Skeletal muscle satellite cell (primary cell): ENCODE measurements at regions not wholly inside any gene's neighbourhood (a gene's known extent, or its start where the extent isn't known, plus 50 kb on each side); places are given as distances from the start of the nearest gene placed in this dataset.

ENCODE experiments used
- H3K27me3 ChIP-seq: 2 replicates; pipeline ENCODE4 v1.7.0; 2013; ENCODE audit warnings: low read length; ENCODE audit not compliant: control insufficient read depth, insufficient read depth
- H3K36me3 ChIP-seq: 2 replicates; pipeline ENCODE4 v1.7.0; 2013; ENCODE audit warnings: mild to moderate bottlenecking, control low read depth, low read length; ENCODE audit not compliant: insufficient read depth
- H3K4me1 ChIP-seq: 2 replicates; pipeline ENCODE4 v1.7.0; 2013; ENCODE audit warnings: low read length; ENCODE audit not compliant: control insufficient read depth, insufficient read depth
- H3K4me2 ChIP-seq: 2 replicates; pipeline ENCODE4 v1.7.0; 2013; ENCODE audit warnings: mild to moderate bottlenecking, low read length
- H3K4me3 ChIP-seq: 2 replicates; pipeline ENCODE4 v1.7.0; 2013; ENCODE audit warnings: low read length
- H3K9ac ChIP-seq: 2 replicates; pipeline ENCODE4 v1.7.0; 2013; ENCODE audit warnings: mild to moderate bottlenecking, low read depth, low read length, moderate library complexity
- H3K9me3 ChIP-seq: replicated peaks from 2 replicates; pipeline ENCODE4 v1.7.0; 2013; ENCODE audit warnings: mild to moderate bottlenecking, control low read depth, low read length

DNA sequence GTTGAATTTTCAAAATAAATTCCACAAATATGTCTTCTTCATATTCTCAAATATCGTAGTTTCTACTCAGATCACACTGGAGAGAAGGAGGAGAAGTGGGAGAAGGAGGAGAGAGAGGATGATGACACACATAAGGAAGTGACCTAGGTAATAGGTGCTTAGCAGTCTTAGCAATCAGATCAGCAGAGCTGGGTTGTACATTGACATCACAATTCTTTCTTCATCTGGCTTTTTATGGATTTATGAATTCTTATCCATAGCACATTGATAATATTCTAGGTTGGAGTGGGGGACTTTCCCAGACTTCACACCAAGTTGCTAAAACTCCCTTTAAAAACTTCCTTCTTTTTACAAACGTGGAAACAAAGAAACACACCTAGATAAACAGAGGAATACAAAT is 86.9 kb downstream of the FGF9 start:
- Histone ChIP-seq H3K4me1 (no peaks in the 10 kb centered on the region), H3K9me3 (no peaks in the 10 kb centered on the region), H3K36me3 (no peaks in the 10 kb centered on the region), H3K27me3 (no peaks in the 10 kb centered on the region), H3K4me3 (no peak overlapping the region), H3K9ac (no peak overlapping the region), H3K4me2 (no peak overlapping the region)

DNA sequence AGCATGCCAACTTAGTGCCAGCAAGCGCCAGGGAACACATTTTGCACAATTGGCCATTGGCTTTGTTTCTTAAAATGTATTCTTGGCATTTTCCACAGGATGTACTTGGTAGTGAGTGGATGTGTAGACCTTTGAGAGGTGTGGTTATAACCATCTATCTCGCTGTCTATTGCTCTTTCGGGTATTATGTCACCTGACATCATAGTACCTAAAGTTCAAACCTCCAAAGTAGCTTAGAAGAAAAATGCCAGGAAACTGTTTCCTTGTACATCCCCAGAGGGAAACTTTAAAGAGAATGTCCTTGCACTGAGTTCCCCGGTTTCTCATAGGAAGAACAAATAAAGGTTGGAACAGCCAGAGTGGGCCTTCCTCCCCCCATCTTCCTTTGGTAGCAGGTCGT is 87.6 kb downstream of the FGF9 start:
- no peaks in the 10 kb centered on the region for H3K9me3 ChIP-seq
- H3K9ac ChIP-seq, result no peak overlapping the region
- H3K4me3 ChIP-seq, result no peak overlapping the region
- H3K4me1 ChIP-seq, result no peaks in the 10 kb centered on the region
- no peak overlapping the region for H3K4me2 ChIP-seq
- no peaks in the 10 kb centered on the region for H3K36me3 ChIP-seq
- H3K27me3 ChIP-seq, result no peaks in the 10 kb centered on the region

DNA sequence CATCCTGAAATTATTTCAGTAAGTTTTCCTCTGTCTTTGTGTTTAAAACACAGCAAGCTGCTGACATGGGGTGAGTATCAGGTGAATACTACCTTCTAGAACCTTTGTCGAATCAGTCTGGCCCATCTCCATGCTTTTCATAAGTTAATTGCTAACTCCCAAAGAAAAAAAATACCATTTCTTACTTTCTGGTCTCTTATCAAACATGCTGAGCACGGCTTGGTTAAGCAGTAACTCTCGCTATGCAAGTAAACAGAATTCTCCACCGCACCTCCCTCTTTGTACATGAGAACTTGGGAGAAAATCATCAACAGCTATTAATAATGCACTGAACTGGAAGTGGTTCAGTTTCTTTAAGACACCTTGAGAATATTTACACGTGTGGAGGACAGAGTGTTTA is 88.6 kb downstream of the FGF9 start:
- no peaks in the 10 kb centered on the region for H3K4me1 ChIP-seq
- no peak overlapping the region for H3K4me3 ChIP-seq
- H3K9me3 ChIP-seq, result no peaks in the 10 kb centered on the region

DNA sequence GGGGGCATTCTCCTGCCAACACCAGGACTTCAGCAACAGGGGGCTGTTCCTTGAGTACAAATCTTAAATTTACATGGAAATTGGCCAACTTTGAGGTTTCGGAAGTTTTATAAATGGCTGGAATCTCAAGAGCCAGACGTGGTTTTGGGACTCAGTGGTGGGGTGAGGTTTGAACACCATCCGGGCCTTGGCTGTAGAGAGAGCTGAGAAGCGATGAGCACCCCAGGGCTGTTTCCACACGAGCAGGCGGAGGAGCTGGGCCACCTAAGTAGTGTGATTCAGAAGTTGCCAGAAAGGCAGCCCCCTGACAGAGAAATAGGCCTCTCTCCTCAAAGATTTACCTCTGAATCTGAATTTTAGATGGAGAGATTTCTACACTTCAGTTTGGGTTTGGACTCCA is 89.0 kb downstream of the FGF9 start:
- H3K4me1 ChIP-seq, result no peaks in the 10 kb centered on the region
- H3K36me3 ChIP-seq, result no peaks in the 10 kb centered on the region
- H3K4me3 ChIP-seq, result no peak overlapping the region
- no peak overlapping the region for H3K9ac ChIP-seq
- no peaks in the 10 kb centered on the region for H3K9me3 ChIP-seq
- H3K4me2 ChIP-seq, result no peak overlapping the region
- H3K27me3 ChIP-seq, result no peaks in the 10 kb centered on the region

More for the DNA sequence above, 88.6 kb downstream of the FGF9 start:
- no peak overlapping the region for H3K4me2 ChIP-seq
- H3K36me3 ChIP-seq, result no peaks in the 10 kb centered on the region
- H3K9ac ChIP-seq, result no peak overlapping the region
- H3K27me3 ChIP-seq, result no peaks in the 10 kb centered on the region

DNA sequence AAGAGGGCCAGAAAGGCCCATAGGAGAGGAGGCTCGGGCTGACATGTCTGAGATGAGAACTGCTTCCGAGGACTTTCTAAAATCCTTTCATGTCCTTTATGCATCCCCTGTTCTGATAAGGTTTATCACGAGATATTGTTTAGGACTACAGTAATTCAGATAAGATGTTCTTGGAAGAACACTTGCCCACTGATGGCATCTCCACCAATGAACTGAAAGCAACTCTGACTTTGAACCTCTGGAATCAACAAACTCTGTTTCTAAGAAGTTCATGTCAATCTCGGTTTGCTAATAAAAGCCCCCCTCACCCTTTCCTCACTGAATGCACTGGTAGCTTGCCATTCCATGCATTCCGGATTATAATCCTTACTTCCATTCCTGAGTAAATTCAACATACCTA is 90.9 kb downstream of the FGF9 start:
- Histone ChIP-seq H3K27me3 (no peaks in the 10 kb centered on the region), H3K9me3 (no peaks in the 10 kb centered on the region), H3K9ac (no peak overlapping the region), H3K4me1 (no peaks in the 10 kb centered on the region), H3K4me2 (no peak overlapping the region), H3K36me3 (no peaks in the 10 kb centered on the region), H3K4me3 (no peak overlapping the region)

DNA sequence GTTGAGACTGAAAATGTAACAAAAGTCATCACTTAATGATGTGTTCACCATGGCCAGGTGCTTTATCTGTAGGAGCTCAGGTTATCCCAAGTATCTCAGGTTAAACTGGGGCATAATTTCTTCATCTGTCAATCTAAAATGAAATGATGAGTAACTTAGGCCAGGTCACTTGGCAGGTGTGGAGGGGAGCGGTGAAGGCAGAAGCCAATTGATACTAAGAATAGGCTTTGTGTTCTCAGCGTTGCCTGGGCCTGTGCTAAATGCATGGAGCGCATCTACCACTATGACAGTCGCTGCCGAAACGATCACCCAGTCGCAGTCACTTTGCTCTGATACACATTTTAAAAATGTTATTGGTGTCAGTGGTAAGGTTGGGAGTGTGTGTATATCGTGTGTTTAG is 91.6 kb downstream of the FGF9 start:
- Histone ChIP-seq H3K27me3 (no peaks in the 10 kb centered on the region), H3K9me3 (no peaks in the 10 kb centered on the region), H3K9ac (no peak overlapping the region), H3K4me3 (no peak overlapping the region), H3K4me1 (no peaks in the 10 kb centered on the region), H3K36me3 (no peaks in the 10 kb centered on the region), H3K4me2 (no peak overlapping the region)

DNA sequence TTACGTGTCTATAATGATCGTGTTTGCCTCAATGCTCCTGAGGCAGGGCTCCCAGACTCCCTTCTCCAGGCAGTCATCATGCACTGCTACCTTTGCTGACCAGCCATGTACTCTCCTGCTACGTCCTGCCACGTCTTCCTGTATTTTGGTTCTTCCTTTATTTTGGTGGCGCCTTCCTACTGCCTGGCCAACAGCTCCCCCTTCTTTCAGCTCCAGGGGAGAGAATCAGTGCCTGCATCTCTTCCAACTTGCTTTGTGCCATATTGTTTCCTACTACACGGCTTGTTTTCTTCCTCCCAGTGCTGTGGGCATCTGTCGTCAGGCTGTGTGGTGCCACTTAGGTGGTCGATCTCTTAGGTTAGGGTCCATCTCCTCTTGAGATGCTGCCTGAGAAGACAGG is 96.2 kb downstream of the FGF9 start:
- Histone ChIP-seq H3K4me3 (no peak overlapping the region), H3K9ac (no peak overlapping the region), H3K4me2 (no peak overlapping the region), H3K27me3 (no peaks in the 10 kb centered on the region), H3K36me3 (no peaks in the 10 kb centered on the region), H3K9me3 (no peaks in the 10 kb centered on the region), H3K4me1 (no peaks in the 10 kb centered on the region)

DNA sequence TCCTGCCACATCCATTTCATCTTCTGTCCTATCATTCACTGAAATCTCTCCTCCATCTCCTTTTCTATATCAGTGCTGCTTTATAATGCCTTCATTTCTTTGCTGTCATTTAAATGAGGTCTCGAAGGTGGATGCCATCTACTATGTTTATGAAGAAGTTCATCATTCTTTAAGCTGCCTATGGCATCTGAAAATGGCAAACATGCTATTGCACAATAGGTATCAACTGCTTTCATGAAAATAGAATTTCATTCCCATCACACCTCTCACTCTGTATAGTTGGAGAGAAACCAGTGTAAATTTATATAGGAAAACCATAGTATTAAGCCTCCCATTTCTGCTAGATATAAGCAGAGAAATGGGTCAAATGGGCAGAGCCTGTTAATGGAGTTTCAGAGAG is 100.2 kb downstream of the FGF9 start:
- H3K9ac ChIP-seq, result no peak overlapping the region
- no peak overlapping the region for H3K4me2 ChIP-seq
- H3K4me1 ChIP-seq, result no peaks in the 10 kb centered on the region
- no peaks in the 10 kb centered on the region for H3K27me3 ChIP-seq
- H3K4me3 ChIP-seq, result no peak overlapping the region
- H3K36me3 ChIP-seq, result no peaks in the 10 kb centered on the region
- no peaks in the 10 kb centered on the region for H3K9me3 ChIP-seq

DNA sequence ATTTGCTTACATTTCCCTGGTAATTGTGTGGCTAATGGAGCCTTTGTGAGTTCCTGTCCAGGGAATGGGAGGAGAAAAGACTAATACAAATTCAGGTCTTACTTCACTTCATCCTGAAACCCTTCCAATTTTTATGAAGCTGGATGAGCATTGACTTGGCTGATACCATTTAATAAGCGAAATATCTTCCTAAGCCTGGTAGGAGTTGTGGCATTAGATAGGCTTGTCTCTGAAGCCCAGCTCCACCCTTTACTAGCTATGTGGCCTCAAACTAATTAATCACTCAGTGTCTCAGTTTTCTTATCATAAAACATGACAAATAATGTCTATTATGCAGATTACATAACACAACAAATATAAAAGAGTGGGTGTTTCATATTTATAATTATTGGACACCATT is 106.3 kb downstream of the FGF9 start:
- H3K4me3 ChIP-seq, result no peak overlapping the region
- no peaks in the 10 kb centered on the region for H3K27me3 ChIP-seq
- H3K4me1 ChIP-seq, result no peaks in the 10 kb centered on the region
- H3K9ac ChIP-seq, result no peak overlapping the region
- no peak overlapping the region for H3K4me2 ChIP-seq
- H3K36me3 ChIP-seq, result no peaks in the 10 kb centered on the region
- peaks cover 4% of the 10 kb centered on the region for H3K9me3 ChIP-seq

DNA sequence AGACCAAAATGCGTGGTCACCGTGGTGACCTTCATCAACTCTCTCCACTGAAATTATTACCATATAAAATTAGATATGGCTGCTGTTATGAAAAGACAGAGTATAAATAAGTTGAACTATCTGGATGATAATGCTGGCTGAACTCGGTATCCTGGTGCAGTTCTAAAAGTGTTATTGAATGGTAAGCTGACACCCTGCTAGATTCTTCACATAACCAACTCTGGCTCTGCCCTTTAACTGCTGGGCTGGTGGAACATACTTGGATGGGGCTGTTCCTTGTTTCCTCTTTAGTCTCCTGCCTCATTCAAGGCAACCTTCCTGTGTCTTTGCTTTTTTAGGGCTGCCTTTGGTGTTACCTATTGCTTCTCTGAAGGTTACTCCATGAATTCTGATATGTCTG is 106.9 kb downstream of the FGF9 start:
- H3K9ac ChIP-seq, result no peak overlapping the region
- H3K36me3 ChIP-seq, result no peaks in the 10 kb centered on the region
- H3K4me2 ChIP-seq, result no peak overlapping the region
- peaks cover 4% of the 10 kb centered on the region for H3K9me3 ChIP-seq
- H3K27me3 ChIP-seq, result no peaks in the 10 kb centered on the region
- H3K4me1 ChIP-seq, result no peaks in the 10 kb centered on the region
- H3K4me3 ChIP-seq, result no peak overlapping the region

DNA sequence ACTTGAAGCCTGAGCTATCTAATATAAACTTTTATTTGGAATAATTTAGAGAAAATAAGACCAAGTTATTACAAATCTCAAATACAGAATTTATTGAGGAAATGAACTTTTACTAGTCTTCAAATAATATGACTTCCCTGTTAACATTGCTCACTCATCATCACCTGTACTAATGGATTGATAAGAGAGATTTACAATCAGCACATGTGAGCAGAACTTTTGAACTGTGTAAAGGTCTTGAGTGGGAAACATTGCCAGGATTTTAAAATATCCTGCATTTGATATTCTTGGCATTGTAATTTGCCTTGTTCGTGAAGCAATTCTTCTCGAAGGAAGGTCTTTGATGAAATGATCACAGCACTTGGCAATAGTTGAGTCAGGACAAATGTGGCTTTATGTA is 111.9 kb downstream of the FGF9 start:
- Histone ChIP-seq H3K4me1 (no peaks in the 10 kb centered on the region), H3K9ac (no peak overlapping the region), H3K4me2 (no peak overlapping the region), H3K9me3 (peaks cover 4% of the 10 kb centered on the region), H3K36me3 (no peaks in the 10 kb centered on the region), H3K27me3 (no peaks in the 10 kb centered on the region), H3K4me3 (no peak overlapping the region)

DNA sequence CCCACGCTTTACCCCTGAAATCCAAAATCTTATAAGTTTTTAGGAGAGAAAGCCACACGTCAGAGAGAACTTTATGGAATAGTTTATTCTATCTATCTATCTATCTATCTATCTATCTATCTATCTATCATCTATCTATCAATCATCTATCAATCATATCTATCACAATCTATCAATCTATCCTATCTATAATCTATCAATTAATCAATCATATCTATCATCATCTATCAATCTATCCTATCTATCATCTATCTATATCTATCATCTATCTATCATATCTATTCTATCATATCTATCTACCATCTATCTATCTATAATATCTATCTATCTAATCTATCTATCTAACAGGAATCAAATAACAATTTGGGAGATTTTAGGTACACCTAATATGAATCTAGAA is 115.1 kb downstream of the FGF9 start:
- Histone ChIP-seq H3K4me1 (no peaks in the 10 kb centered on the region), H3K4me2 (no peak overlapping the region), H3K9ac (no peak overlapping the region), H3K4me3 (no peak overlapping the region), H3K27me3 (no peaks in the 10 kb centered on the region), H3K9me3 (no peaks in the 10 kb centered on the region), H3K36me3 (no peaks in the 10 kb centered on the region)

DNA sequence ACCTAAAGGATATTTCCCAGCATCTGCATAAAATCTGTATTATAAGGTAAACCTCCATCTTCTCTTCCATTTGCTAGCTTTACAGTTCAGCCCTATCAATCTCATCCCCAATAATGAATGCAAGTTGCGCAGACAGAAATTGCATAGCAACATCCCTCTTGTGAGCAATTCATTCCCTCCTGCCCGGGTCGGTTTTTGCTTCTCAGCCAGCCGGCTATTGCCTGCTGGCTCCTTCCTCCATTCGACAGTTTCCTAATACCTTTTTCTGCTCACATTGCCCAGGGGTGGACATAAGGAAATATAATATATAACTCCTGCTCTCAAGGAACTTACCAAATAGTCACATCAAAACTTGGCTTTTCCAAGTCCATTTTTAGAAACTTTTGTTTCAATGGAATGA is 125.2 kb downstream of the FGF9 start:
- H3K9me3 ChIP-seq, result peaks cover 7% of the 10 kb centered on the region

More for the DNA sequence above, 125.2 kb downstream of the FGF9 start:
- H3K4me2 ChIP-seq, result no peak overlapping the region
- H3K36me3 ChIP-seq, result no peaks in the 10 kb centered on the region
- no peaks in the 10 kb centered on the region for H3K4me1 ChIP-seq
- H3K4me3 ChIP-seq, result no peak overlapping the region
- no peak overlapping the region for H3K9ac ChIP-seq
- H3K27me3 ChIP-seq, result no peaks in the 10 kb centered on the region
